ENCODE measurements at regions not wholly inside any gene's neighbourhood (a gene's known extent, or its start where the extent isn't known, plus 50 kb on each side); places are given as distances from the start of the nearest gene placed in this dataset.

GRCh38 chr16:54422569-54422978 is 136.0 kb upstream of the IRX3 start:
- TF ChIP-seq, protein P1, sequence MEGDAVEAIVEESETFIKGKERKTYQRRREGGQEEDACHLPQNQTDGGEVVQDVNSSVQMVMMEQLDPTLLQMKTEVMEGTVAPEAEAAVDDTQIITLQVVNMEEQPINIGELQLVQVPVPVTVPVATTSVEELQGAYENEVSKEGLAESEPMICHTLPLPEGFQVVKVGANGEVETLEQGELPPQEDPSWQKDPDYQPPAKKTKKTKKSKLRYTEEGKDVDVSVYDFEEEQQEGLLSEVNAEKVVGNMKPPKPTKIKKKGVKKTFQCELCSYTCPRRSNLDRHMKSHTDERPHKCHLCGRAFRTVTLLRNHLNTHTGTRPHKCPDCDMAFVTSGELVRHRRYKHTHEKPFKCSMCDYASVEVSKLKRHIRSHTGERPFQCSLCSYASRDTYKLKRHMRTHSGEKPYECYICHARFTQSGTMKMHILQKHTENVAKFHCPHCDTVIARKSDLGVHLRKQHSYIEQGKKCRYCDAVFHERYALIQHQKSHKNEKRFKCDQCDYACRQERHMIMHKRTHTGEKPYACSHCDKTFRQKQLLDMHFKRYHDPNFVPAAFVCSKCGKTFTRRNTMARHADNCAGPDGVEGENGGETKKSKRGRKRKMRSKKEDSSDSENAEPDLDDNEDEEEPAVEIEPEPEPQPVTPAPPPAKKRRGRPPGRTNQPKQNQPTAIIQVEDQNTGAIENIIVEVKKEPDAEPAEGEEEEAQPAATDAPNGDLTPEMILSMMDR (IDR thresholded peaks at IDR 0.05) = no peak
- TF ChIP-seq POLR2A (IDR thresholded peaks at IDR 0.05) = no peak
